ENCODE measurements at regions not wholly inside any gene's neighbourhood (a gene's known extent, or its start where the extent isn't known, plus 50 kb on each side); places are given as distances from the start of the nearest gene placed in this dataset.

DNA sequence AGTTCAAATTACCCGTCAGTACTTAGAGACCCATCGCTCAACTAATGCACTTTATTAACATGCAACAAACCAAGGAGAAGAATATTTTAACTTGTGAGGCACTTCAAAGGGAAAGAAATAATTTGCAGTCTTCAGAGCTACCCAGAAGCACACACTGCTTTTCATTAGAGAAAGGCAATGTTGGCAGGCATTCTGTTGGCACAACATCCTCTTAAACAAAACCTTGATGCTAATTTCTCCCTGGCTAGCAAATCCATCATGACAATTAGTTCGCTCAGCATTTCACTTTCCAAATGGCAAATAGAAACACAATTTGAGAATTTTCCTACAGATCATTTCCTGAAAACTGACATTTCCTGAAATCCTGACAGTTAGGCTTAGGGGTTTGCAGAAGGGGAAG is 155.6 kb upstream of the FAM13C start (continued):
- TF ChIP-seq CHD7 (IDR thresholded peaks at IDR 0.05; ENCODE audit: insufficient replicate concordance, low read length) = no peak
- no peak for TF ChIP-seq HDAC6 (IDR thresholded peaks at IDR 0.05; ENCODE audit: low read depth, low read length)
- no peak for TF ChIP-seq BCL11A (IDR thresholded peaks at IDR 0.05; ENCODE audit: low read depth in 2 of 2, low read length in 2 of 2)
- TF ChIP-seq ZNF274 (IDR thresholded peaks at IDR 0.05; ENCODE audit: borderline replicate concordance, extremely low read depth, low read length) = no peak
- no peak for TF ChIP-seq YY1 (IDR thresholded peaks at IDR 0.05; ENCODE audit: low read depth, low read length)
- no peak for TF ChIP-seq TBP (IDR thresholded peaks at IDR 0.05; ENCODE audit: low read depth, low read length)
- no peak for TF ChIP-seq KDM1A (IDR thresholded peaks at IDR 0.05; ENCODE audit: borderline replicate concordance, low read length)
- TF ChIP-seq SP2 (IDR thresholded peaks at IDR 0.05; ENCODE audit: low read length) = no peak
- no peak for TF ChIP-seq CBX5 (IDR thresholded peaks at IDR 0.05; ENCODE audit: low read depth, low read length)
- TF ChIP-seq CHD1 (IDR thresholded peaks at IDR 0.05; ENCODE audit: low read depth, low read length) = no peak
- TF ChIP-seq KDM4A (IDR thresholded peaks at IDR 0.05; ENCODE audit: low read depth, low read length, severe bottlenecking) = no peak
- no peak for TF ChIP-seq BRCA1 (IDR thresholded peaks at IDR 0.05; ENCODE audit: low read depth, low read length)
